ENCODE measurements at regions not wholly inside any gene's neighbourhood (a gene's known extent, or its start where the extent isn't known, plus 50 kb on each side); places are given as distances from the start of the nearest gene placed in this dataset.
A peak's percentile ranks its signal among the peaks of the same experiment; 100 is the strongest.

GRCh38 chr7:94274828-94275227 lies 119.9 kb upstream of the COL1A2 start:
- no peak for DNase-seq

- no peak for DNase-seq
Observed at GRCh38 chr7:94276027-94276426, 118.7 kb upstream of the COL1A2 start.

DNA sequence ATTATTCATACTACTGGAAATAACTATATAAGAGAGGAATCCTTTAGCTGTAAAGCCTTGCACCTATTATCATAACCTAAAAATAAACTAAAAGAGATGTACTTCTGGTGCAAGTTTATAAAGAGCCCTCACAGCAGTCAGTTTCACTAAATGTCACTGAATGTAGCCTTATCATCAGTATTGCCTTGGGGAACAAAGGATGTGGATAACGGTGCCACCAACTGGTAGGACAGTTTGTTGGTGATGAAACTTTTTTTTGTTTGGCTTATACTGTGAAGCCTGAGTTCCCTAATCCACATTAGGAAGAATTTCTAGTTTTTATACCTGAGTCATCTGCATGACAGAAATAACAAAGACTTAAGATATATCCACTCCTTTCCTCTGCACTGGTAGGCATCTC lies 117.9 kb upstream of the COL1A2 start:
- no peak for DNase-seq

GRCh38 chr7:94277236-94277635 lies 117.5 kb upstream of the COL1A2 start:
- no peak for DNase-seq

- no peak for DNase-seq
Observed at GRCh38 chr7:94280851-94281250, 113.8 kb upstream of the COL1A2 start.

GRCh38 chr7:94284104-94284503 lies 110.6 kb upstream of the COL1A2 start:
- DNase-seq = no peak

- DNase-seq = no peak
Observed at GRCh38 chr7:94286111-94286510, 108.6 kb upstream of the COL1A2 start.

DNA sequence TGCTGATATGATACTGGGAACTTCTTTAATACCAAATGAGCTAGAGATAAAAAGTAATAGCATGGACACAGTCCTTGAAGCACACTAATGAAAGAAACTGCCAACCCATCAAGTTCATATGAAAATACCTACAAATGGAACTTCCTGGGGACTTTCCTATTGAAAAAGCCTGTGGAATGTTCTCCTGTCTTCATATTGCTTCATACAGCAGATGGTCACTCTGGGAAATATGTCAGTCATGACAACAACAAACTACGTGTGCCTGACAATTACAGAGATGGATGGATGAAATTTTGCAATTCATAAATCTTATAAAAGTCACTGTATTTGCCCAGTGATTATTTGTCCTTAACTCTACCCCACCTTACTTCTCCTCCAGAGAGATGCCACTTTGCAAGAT lies 106.6 kb upstream of the COL1A2 start:
- no peak for DNase-seq

- DNase-seq = peak; percentile 79
Observed at GRCh38 chr7:94289071-94289470, 105.6 kb upstream of the COL1A2 start.

DNA sequence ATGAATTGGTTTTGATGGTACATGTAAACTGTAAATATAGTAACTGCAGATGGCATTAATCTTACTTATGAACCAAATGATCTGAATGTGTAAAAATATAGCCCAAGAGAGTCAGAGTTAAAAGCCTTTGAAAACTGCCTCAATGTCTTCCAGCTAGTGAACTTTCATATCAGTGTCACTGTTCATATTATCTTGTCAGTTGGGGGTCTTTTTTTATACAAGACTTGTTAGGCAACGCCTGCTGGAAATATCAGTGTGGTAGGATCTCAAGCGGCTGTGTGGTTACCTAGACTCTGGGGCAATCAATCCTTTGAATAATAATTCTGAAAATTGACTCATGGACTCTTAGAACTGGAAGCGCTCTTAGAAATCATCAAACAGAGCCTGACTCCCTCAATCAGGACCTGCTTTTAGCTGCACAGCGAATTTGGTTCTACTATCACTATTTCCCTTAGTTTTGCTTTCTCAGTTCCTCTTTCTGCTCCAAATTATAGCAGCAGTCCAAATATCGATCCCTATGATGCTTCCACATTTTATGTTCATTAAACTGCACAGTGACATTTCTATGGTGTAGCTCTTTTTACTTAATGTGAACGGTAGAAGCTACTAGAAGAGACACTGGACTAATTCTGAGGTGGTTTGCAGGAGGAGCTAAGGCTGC lies 100.1 kb upstream of the COL1A2 start:
- no peak for DNase-seq

DNA sequence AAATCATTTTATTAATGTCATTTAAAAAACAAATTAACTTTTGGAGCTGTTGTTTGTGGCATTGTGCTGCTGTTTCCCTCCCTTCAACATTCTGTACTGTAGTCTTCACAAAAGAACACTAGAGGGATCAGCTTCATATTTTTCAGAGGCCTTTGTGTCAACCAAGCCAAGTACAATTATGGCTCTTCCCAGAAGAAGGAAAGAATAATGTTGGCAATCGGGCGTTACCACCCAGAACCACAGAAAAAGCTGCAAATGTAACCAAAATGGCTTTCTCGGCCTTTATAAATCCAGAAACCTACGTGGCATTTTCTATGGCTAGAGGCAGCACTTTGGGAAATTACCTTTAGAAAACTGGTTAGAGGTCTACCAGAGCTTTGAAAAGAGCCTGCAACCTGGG lies 98.8 kb upstream of the COL1A2 start:
- DNase-seq = peak; percentile 65

DNA sequence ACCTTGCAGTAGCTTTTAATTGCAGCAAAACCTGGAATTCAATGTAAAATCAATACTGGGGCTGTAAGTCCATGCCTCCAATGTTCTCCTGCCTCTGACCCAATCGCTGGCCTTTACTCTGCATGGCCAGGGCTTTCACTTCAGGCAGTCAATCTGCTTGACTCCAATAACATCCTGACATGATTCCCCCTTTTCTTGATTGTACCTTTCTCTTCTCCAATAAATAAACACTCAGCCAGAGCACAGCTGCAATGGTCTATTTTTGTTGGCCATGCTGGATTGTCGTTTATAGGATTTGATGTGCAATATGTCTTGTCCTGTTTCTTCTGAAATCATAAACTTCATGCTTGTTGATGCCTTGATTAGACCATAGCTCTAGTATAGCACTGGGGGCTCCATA lies 97.8 kb upstream of the COL1A2 start:
- no peak for DNase-seq

GRCh38 chr7:94297397-94297838 lies 97.3 kb upstream of the COL1A2 start:
- DNase-seq = no peak

- DNase-seq = no peak
Observed at GRCh38 chr7:94298943-94299342, 95.8 kb upstream of the COL1A2 start.

DNA sequence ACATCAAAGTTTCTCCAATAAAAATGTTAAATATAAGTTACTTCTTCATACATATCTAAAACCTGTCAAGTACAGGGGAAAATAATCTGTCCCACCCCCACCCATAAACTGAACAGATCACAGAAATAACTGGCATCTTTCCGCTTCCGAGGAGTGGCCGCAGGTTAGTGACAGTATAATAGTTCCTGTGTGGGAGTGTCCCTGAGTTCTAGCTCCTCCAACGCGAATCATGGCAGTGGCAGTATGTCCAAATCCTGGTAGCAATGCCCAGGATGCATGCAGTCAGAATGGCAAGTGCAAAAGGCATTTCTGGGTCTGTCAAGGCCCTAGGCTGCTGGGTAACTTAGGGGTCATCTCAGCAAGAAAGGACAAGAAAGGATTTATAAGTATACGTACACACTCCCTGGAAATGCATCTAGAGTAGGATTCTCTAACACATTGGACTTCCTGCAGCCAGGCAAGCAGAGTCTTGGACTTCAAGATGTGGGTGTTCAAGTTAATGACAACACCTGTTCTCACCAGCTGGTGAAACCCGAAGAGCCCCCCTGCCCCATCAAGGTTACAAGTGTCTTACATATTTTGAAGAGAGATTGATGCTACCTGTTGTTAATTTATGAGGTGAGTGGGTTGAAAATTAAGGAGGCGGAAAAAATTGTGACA lies 94.4 kb upstream of the COL1A2 start:
- no peak for DNase-seq

DNA sequence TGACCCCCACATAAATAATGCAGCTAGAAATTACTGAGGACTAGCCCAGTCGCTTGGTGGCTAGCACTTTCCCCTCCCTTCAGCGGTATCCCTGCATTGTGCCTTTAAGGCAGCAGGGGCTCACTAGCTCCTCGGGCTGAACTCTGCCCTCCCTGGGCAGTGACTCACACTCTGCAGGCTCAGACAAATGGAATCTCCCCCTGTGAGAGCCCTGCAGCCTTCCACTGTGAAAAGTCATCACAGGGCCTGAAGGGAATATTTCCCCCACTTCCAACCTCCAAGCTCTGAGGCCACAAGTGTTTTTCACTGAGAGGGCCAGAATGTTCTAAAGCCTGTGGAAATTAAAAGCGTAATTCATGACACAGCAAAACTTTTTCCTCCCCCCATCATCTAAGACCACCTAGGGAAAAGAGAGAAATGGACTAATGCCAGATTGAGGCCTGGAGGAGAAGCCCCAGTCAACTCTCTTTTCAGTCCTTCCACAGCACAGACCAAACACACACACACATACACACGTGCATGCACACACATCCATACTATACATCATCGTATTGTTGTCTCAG lies 93.6 kb upstream of the COL1A2 start:
- DNase-seq = peak; percentile 79

DNA sequence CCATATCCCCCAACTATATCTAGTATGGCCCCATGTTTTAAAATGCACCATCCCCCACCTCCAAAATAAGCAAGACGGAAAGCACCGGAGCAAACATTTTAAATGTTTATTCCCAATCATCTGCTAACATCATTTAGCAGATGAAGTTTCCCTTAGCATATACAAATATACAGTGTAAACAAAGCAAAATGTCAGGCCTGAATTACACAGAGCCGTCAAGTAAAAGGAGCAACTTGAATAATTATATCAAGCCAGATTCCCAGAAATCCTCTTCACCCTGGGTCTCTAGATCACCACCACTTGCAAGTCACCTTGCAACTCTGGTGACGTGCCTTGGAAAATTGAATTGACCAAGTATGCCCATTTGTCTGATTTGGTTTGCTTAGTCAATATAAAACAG lies 91.6 kb upstream of the COL1A2 start:
- no peak for DNase-seq

DNA sequence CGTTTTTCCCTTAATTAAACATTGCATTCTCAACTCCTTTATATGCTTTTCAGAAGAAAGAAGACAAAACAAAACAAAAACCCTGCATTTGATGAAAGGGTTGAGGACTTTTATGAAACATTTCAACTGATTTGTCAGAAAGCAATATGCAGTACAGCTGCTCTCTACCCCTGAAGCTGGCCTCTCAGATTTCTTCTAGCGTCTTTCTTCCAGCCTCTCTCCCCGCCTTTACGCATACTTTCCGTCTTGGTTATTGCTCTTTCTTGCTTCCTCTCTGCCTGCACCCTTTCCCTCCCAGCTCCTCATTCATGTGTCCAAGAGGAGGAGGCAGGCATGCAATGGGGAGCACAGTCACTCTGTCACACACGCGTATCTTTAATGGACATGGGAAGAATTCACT lies 91.0 kb upstream of the COL1A2 start:
- peak; percentile 77 for DNase-seq

- DNase-seq = no peak
Observed at GRCh38 chr7:94304878-94305277, 89.8 kb upstream of the COL1A2 start.

GRCh38 chr7:94305836-94306235 lies 88.9 kb upstream of the COL1A2 start:
- DNase-seq = no peak

DNA sequence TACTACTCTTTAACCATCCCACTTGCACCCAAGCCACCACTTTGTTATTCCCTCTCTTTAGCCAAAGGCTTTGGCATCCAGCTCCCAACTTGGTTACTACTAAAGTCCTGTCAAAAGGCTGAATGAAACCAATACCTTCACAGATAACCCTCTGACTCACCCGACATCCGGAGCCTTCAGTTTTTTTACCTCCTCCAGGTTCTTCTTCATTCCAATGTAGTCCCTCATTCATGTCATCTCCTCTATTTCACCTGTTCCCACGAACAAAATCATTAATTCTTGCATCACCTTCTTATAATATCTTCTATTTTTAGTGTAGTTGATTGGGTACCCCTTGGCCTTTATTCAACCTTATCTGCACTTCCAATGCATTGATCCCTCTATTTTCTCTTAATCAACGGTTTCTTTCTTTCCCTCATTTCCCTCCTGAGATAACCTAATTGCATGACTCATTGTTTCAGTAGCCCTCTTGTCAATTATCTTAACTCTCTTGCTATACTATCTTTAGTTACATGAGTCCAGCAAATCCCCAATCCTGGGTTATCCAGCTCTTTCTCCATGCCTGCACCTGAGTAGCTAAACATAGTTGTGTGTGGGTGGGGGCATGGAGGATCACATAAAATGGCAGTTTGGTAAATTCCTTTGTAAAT lies 87.2 kb upstream of the COL1A2 start:
- DNase-seq = no peak

DNA sequence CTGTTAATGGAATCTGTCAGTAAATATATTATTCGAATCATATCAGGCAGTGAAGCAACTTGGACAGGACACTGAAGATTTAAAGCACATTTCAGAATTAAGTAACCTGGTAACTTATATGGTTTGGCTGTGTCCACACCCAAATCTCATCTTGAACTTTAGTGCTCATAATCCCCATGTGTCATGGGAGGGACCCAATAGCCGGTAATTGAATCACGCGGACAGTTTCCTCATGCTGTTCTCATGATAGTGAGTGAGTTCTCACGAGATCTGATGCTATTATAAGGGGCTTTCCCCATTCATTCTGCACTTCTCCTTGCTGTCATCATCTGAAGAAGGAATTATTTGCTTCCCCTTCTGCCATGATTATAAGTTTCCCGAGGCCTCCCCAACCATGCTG lies 83.2 kb upstream of the COL1A2 start:
- no peak for DNase-seq

- no peak for DNase-seq
Observed at GRCh38 chr7:94313926-94314325, 80.8 kb upstream of the COL1A2 start.
